Activated gamma-delta T cell (primary cell): ENCODE measurements at regions not wholly inside any gene's neighbourhood (a gene's known extent, or its start where the extent isn't known, plus 50 kb on each side); places are given as distances from the start of the nearest gene placed in this dataset.
"Not testable (repeated sequence)": the region's sequence is repeated elsewhere in the genome, so short reads cannot be mapped to it uniquely, and the experiment has no call there.

Experiments used
- DNase-seq: peaks from one replicate; lab custom pipeline; 2025; lab: John Stamatoyannopoulos, UW

DNA sequence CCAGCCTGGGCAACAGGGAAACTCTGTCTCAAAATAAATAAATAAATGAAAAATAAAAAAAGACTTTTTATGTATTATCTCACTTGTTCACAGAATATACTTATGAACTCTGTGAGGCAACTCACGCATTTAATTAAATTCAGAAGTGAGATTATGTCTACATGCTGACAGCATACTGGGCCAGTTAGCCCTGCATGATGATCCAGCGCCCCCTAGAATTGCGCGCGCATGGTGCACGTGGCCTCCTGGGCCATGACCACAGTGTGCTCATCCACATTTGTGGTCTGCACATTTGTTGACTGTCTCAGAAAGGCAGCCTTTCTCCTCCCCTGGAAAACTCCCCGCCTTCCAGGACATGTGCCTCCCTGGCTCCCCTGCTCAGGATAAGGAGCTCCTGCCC is 64.8 kb upstream of the METTL9 start:
- DNase-seq: not testable (repeated sequence)

DNA sequence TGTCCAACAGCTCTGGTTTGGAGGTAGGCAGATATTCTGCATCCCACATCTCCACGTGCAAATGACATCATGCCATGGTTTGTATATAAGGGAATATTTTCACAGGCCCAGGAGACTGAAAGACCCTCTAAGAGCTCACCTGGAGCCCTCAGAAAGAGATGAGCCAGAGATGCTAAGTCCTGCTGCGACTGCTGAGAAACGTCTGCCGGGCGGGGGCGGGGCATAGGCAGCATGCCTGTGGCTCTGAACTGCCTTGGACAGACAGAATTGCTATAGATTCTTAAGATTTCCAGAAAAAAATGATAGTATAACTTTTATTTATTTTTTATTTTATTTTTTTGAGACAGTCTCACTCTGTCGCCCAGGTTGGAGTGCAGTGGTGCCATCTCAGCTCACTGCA is 64.2 kb upstream of the METTL9 start:
- not testable (repeated sequence) for DNase-seq

DNA sequence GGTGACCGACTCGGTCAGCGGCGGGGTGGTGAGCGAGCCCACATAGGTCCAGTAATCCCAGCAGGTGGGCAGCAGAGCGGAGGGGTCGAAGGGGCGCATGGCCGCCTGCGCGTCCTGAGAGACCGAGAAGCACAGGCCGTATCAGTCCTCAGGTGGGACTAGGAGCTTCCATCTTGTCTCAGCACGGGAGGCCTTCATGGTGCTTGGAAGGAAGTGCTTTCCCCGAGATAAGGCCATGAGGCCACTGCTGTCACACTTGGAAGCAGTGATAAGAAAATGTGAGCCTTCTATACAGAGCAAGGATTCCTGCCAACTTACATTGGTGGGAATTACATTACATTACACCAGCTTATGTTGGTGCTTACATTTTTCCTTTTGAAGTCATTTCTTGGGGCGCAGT is 62.6 kb upstream of the METTL9 start:
- DNase-seq: not testable (repeated sequence)

DNA sequence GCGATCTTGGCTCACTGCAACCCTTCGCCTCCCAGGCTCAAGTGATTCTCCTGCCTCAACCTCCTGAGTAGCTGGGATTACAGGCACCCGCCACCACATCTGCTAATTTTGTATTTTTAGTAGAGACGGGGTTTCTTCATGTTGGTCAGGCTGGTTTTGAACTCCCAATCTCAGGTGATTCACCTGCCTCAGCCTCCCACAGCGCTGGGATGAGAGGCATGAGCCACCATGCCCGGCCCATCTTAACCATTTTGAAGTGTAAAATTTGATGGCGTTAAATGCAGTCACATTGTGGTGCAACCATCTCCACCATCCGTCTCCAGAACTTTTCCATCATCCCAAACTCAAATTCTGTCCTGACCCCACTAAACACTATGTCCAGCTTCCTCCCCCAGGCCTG is 61.8 kb upstream of the METTL9 start:
- not testable (repeated sequence) for DNase-seq

DNA sequence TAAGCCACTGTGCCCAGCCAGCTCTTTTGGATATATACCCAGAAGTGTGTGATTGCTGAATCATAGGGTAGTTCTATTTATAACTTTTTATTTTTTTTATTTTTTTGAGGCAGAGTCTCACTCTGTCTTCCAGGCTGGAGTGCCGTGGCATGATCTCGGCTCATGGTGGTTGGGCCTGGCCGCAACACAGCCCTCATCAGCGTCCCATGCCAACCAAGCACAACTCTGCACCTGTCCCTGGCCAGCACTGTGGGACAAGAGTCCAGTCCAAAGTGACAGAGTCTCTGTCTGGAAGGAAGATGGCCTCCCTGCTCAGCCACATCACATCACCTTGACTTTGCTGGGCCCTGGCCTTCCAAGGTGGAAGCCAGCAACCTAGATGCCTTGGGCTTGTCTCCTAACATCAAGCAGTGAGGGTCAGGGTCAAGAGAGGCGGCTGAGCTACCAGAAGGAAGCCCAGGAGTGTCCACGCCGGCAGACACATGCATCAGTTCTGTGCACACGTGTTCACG is 60.2 kb upstream of the METTL9 start:
- not testable (repeated sequence) for DNase-seq

DNA sequence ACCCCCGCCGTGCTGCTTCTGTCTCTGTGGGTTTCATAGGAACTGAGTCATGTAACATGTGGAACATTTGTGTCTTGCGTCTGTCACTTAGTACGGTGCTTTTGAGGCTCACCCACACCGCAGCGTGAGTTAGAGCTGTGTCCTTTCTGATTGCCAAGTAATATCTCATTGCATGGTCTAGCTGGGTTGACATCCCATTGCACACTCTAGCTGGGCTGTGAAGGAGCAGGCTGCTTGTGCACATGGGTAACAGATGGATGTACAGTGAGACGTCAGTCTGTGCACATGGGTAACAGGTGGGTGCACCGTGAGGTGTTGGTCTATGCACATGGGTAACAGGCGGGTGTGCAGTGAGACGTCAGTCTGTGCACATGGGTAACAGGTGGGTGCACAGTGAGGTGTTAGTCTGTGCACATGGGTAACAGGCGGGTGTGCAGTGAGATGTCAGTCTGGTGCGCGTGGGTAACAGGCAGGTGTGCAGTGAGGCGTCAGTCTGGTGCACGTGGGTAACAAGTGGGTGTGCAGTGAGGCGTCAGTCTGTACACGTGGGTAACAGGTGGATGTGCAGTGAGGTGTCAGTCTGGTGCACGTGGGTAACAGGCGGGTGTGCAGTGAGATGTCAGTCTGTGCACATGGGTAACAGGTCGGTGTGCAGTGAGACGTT is 58.5 kb upstream of the METTL9 start:
- DNase-seq: not testable (repeated sequence)

DNA sequence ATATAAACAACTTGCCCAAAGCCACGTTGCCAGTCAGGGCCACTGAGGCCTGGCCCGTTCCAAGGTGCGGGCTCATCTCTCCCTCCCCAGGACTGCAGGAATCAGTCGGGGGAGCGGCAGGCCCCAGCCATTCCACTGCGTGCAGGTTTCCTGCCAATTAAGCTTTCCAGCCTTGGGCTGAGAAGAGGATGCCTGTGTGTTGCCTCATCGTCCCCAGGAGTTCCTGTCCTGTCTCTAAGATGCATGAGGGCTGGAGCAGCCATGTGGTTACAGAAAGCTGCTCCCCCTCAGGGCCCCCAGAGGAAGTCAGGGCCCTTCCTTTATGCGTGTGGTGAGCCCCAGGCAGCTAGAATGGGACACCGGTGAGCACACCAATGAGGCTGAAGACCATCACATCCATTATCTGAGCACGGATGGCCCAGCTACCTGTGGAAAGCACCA is 57.7 kb upstream of the METTL9 start:
- DNase-seq: not testable (repeated sequence)

DNA sequence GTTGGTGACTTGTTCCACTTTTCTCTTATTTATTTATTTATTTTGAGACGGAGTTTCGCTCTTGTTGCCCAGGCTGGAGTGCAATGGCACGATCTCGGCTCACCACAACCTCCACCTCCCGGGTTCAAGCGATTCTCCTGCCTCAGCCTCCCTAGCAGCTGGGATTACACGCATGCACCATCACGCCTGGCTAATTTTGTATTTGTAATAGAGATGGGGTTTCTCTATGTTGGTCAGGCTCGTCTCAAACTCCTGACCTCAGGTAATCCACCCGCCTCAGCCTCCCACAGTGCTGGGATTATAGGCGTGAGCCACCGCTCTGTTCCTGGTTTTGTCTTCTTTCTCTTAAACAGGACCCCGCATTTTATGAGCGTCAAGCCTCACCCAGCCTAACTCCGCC is 57.3 kb upstream of the METTL9 start:
- DNase-seq: not testable (repeated sequence)

DNA sequence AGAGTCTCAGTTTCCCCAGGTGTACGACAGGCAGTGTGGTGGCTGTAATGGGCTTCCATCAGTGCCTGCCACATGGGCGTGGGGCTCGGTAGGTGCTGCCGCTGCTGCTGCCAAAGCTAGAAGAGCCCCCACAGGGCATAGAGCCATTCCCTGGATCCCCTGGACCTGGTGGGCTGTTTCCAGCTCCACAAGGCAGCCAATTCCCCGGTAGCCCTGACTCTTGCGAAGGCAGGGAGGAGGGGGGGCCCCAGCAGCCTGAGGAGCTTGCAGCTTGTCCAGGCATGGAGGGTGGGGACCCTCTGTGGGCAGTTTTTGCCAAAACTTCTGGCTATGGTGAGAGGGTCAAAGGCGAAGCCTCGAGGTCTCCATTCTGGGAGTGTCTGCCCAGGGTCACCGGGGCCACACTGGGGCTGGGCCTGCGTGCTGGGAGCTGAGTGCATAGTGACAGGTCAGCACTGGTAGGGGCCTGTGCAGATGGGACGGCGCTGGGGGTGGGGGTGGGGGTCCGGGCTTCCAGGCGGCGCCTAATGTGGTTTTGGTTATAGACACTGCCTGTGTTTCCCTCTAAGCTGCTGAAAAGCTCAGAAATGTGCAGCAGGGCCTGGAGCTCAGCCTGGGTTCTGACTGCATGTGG is 56.8 kb upstream of the METTL9 start:
- not testable (repeated sequence) for DNase-seq

DNA sequence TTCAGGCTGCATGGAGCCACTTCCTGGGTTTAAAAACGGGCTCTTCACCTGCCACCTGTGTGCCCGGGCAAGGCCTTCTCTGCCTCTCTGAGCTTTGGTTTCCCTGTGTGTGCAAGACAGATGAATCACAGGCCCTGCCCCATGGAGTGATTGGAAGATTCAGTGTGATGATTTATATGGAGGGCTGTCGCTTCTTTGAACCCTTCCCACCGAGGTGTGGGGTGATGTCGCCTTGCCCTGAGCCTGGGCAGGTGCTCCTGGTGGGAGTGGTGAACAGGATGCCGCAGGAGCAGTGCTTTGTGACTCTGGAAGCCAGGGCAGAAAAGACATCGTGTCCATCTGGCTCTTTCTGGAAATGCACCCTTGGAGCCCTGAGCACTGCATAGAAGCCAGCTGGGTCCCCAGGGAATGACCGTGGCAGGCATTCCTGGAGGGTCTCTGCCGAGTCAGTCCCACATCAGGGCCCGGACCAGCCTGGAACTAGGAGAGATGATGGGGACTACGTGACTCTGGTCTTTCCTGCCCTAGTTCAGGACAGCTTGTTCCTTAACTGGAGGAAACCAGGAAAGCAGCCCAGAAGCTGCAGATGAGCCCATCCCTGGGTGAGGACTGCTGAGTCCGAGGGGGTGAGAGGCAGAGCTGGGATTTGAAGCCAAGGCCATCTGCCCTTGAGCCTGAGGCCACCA is 56.1 kb upstream of the METTL9 start:
- not testable (repeated sequence) for DNase-seq

DNA sequence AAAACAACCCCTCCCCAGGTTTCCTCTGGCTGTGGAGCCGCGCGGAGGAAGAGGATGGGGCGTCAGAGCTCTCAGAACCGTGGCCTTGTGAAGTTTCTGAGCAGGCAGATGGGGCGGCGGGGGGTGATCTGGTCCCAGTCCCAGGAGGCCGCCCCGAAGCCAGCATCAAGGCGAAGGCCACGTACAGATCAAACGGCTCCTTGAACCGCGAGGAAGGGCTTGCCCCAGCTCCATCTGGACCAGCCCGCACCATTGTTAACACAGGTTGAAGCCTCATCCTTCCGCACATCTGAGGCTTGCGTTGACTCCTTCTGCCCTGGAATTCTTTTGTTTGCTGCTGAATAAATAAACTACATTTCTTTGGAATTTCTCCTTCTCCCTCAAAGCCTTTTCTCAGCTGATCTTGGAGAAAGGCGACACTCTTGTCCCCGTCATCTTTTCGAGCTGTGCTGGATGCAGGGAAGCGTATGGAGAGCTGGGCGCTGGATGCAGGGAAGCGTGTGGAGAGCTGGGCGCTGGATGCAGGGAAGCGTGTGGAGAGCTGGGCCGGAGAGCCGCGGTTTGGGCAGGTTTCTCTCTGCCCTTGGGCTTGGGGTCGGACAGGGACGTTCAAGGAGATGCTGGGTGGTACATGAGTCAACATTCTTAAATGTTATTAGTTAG is 53.6 kb upstream of the METTL9 start:
- DNase-seq: not testable (repeated sequence)

DNA sequence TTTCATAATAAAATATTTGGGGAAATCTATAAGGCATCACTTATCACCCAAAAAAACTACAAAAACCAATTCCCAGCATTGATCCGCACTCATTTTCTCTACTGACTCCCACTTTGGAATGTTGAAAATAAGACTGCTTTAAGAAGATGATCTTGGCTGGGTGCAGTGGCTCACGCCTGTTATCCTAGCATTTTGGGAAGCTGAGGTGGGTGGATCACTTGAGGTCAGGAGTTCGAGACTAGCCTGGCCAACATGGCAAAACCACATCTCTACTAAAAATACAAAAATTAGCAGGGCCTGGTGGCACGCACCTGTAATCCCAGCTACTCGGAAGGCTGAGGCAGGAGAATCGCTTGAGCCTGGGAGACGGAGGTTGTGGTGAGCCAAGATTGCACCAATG is 50.0 kb upstream of the METTL9 start:
- not testable (repeated sequence) for DNase-seq
